HG02885 (cell line): ENCODE measurements at regions not wholly inside any gene's neighbourhood (a gene's known extent, or its start where the extent isn't known, plus 50 kb on each side); places are given as distances from the start of the nearest gene placed in this dataset.

Source experiments
- ATAC-seq: cut with Tn5 transposase; IDR thresholded peaks from one replicate; pipeline ENCODE4 v1.9.1; 2021; ENCODE audit warnings: mild to moderate bottlenecking; ENCODE audit not compliant: unreplicated experiment, poor library complexity

- no peak for ATAC-seq
These were observed 687.4 kb downstream of the EPM2A start for GRCh38 chr6:145047891-145048290.

- ATAC-seq: no peak
These were observed 683.7 kb downstream of the EPM2A start for GRCh38 chr6:145051661-145052060.

GRCh38 chr6:145055567-145055966 is 679.8 kb downstream of the EPM2A start:
- no peak for ATAC-seq

- no peak for ATAC-seq
These were observed 674.6 kb downstream of the EPM2A start for GRCh38 chr6:145060714-145061113.

GRCh38 chr6:145063091-145063490 is 672.2 kb downstream of the EPM2A start:
- no peak for ATAC-seq

GRCh38 chr6:145067430-145067829 is 667.9 kb downstream of the EPM2A start:
- ATAC-seq: no peak

- no peak for ATAC-seq
These were observed 666.7 kb downstream of the EPM2A start for GRCh38 chr6:145068577-145068976.

- no peak for ATAC-seq
These were observed 665.4 kb downstream of the EPM2A start for GRCh38 chr6:145069966-145070365.

GRCh38 chr6:145070791-145071190 is 664.5 kb downstream of the EPM2A start:
- ATAC-seq: no peak

- no peak for ATAC-seq
These were observed 663.5 kb downstream of the EPM2A start for GRCh38 chr6:145071836-145072235.

GRCh38 chr6:145073811-145074210 is 661.5 kb downstream of the EPM2A start:
- no peak for ATAC-seq

GRCh38 chr6:145074805-145075204 is 660.5 kb downstream of the EPM2A start:
- ATAC-seq: no peak

GRCh38 chr6:145075425-145075824 is 659.9 kb downstream of the EPM2A start:
- no peak for ATAC-seq

- ATAC-seq: no peak
These were observed 659.0 kb downstream of the EPM2A start for GRCh38 chr6:145076115-145076841.

- ATAC-seq: no peak
These were observed 657.9 kb downstream of the EPM2A start for GRCh38 chr6:145077382-145077781.

GRCh38 chr6:145080651-145081050 is 654.7 kb downstream of the EPM2A start:
- no peak for ATAC-seq

- no peak for ATAC-seq
These were observed 653.6 kb downstream of the EPM2A start for GRCh38 chr6:145081677-145082076.

GRCh38 chr6:145082359-145082758 is 653.0 kb downstream of the EPM2A start:
- no peak for ATAC-seq

GRCh38 chr6:145086197-145086596 is 649.1 kb downstream of the EPM2A start:
- no peak for ATAC-seq

- ATAC-seq: peak; percentile 66
These were observed 648.3 kb downstream of the EPM2A start for GRCh38 chr6:145087034-145087433.

GRCh38 chr6:145090801-145091585 is 644.3 kb downstream of the EPM2A start:
- no peak for ATAC-seq
